ENCODE measurements at regions not wholly inside any gene's neighbourhood (a gene's known extent, or its start where the extent isn't known, plus 50 kb on each side); places are given as distances from the start of the nearest gene placed in this dataset.

DNA sequence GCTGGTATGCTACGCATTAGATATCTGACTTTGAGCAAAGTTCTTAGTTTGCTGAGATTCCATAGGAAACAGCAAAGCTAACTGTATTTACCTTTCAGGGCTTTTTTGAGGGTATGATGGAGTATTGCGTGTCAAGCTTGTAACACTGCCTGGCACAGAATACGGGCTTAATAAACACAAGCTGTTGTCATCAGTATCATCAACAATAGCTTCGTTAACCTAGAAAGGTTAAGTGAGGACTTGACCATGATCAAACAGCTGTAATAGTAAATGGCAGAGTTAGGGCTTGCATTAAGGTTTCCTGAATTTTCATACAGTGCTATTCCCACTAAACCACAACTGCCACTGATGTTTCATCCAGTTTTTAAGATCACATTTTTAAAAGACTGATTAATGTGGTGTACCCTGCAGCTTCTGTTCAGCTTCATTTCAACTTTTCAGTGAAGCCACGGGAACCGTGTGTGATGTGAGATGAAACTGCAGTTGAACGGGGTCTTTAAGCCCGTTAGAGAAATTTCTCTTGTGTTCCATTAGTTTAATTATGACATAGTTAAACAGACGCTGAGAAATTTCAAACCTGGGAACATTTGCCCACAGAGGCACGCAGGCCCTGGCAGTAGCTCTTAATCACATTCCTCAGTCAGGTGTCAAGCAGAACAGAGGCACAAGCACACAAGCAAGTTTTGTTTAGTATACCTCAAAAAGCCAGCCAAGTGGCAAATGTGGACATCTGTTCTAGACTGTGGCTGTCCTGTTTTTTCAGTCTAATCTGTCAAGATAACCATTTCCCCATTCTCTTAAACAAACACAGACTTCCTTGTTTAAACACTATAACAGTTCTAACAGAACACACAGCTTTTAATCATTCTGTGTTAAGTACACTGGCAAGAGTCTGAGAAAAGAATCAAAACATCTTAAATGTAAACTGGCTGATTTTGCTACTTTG, 147.1 kb downstream of the ZNF608 start (continued):
- TF ChIP-seq ZBTB2 (CRISPR knock-in tag; IDR thresholded peaks at IDR 0.05; ENCODE audit: low read depth) (0 out of 2 replicates have a peak, but pooled peaks have one; percentile 35), AFF4 (CRISPR knock-in tag; IDR thresholded peaks at IDR 0.05) (no peak), XRCC5 (optimal IDR thresholded peaks at IDR 0.05; ENCODE audit: low read length) (no peak), SMARCC2 (IDR thresholded peaks at IDR 0.05) (no peak), ZNF232 (CRISPR knock-in tag; IDR thresholded peaks at IDR 0.05; ENCODE audit: borderline replicate concordance) (no peak), ZNF567 (CRISPR knock-in tag; IDR thresholded peaks at IDR 0.05; ENCODE audit: borderline replicate concordance) (no peak)
- TF ChIP-seq, protein P1, sequence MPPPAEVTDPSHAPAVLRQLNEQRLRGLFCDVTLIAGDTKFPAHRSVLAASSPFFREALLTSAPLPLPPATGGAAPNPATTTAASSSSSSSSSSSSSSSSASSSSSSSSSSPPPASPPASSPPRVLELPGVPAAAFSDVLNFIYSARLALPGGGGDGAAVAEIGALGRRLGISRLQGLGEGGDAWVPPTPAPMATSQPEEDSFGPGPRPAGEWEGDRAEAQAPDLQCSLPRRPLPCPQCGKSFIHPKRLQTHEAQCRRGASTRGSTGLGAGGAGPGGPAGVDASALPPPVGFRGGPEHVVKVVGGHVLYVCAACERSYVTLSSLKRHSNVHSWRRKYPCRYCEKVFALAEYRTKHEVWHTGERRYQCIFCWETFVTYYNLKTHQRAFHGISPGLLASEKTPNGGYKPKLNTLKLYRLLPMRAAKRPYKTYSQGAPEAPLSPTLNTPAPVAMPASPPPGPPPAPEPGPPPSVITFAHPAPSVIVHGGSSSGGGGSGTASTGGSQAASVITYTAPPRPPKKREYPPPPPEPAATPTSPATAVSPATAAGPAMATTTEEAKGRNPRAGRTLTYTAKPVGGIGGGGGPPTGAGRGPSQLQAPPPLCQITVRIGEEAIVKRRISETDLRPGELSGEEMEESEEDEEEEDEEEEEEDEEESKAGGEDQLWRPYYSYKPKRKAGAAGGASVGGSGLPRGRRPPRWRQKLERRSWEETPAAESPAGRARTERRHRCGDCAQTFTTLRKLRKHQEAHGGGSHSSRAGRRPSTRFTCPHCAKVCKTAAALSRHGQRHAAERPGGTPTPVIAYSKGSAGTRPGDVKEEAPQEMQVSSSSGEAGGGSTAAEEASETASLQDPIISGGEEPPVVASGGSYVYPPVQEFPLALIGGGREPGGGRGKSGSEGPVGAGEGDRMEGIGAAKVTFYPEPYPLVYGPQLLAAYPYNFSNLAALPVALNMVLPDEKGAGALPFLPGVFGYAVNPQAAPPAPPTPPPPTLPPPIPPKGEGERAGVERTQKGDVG (CRISPR knock-in tag; IDR thresholded peaks at IDR 0.05; ENCODE audit: borderline replicate concordance) = no peak
